ENCODE measurements at regions not wholly inside any gene's neighbourhood (a gene's known extent, or its start where the extent isn't known, plus 50 kb on each side); places are given as distances from the start of the nearest gene placed in this dataset.

DNA sequence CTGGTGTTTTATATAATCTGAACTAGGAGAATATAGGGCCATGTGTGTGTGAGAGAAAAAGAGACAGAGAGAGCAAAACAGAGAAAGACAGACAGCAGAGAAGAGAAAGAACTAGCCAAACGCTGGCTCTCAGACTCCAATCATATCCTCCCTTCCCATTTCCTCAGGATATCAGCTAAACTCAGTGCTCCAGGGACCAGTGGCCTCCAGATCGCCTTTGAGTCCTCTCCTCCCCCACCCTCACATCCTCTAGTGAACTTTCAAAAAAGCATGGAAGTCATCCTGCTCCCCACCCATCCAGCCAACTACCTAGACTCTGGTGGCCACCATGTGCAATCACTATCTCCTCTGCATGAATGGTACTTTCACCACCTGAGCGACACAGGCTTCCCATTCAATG, 386.1 kb upstream of the NPVF start:
- DNase-seq (ENCODE audit: insufficient read length, low spot score) (no peak), FAIRE-seq (no peak)
- TF ChIP-seq, protein P1, sequence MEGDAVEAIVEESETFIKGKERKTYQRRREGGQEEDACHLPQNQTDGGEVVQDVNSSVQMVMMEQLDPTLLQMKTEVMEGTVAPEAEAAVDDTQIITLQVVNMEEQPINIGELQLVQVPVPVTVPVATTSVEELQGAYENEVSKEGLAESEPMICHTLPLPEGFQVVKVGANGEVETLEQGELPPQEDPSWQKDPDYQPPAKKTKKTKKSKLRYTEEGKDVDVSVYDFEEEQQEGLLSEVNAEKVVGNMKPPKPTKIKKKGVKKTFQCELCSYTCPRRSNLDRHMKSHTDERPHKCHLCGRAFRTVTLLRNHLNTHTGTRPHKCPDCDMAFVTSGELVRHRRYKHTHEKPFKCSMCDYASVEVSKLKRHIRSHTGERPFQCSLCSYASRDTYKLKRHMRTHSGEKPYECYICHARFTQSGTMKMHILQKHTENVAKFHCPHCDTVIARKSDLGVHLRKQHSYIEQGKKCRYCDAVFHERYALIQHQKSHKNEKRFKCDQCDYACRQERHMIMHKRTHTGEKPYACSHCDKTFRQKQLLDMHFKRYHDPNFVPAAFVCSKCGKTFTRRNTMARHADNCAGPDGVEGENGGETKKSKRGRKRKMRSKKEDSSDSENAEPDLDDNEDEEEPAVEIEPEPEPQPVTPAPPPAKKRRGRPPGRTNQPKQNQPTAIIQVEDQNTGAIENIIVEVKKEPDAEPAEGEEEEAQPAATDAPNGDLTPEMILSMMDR (IDR thresholded peaks at IDR 0.05; ENCODE audit: insufficient read depth, missing control alignments): no peak

DNA sequence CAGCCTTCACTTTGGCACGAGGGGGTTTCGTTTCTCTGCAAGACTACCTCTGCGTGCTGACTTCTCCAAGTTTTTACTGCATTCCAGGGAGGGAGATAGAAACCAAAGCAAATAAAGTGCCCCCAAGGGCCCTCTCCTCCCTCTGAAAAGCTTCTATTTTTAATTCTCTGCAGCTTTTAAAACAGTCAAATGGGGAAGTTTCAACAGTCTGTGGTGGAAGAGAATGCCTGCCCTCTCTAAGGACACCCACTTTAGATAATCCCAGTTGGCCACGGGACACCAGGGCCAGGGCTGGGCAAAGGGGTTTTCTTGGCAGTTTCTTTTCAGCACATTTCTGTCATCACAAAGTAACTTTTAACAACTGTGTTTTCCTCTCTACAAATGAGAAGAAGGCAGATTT, 386.7 kb upstream of the NPVF start:
- TF ChIP-seq, protein P1 (IDR thresholded peaks at IDR 0.05; ENCODE audit: insufficient read depth, missing control alignments): no peak
- DNase-seq (ENCODE audit: insufficient read length, low spot score): no peak
- FAIRE-seq: no peak

DNA sequence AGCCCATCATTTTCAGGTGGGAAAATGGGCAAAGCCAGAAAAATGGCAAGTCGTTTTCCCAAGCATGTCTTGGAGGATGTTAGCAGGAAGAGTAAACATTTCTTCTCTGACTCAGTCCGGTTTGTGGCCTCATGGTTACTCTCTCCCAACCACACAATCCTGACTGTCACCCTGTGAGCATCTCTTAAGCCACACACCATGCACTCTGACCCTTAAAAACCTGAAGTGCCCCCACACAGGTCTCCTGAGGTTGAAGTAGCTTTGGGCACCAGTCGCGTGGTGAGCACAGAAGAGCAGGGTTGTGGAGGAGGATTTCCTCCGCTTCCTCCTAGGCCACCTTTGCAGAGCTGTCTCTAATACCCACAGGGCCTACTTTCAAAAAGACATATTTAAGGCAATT, 387.3 kb upstream of the NPVF start:
- no peak for DNase-seq (ENCODE audit: insufficient read length, low spot score)
- TF ChIP-seq, protein P1 (IDR thresholded peaks at IDR 0.05; ENCODE audit: insufficient read depth, missing control alignments): no peak
- no peak for FAIRE-seq

DNA sequence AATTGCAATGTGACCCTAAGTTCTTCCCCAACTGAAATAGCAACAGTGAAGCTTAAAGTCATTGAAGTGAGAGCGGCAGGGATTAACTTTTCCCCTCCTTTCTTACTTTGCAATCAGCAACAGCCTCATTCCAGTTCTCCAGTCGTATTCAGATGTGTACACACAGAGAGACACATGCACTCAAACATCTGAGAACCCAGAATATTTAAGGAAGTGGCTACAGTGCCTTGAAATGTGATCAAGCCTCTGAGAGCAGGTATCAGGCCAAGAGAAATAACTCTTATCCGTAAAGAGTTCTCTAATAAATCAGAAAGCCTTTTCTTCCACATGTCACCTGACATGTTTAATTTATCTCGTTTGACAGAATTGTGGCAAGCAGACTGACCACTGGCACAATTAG, 388.9 kb upstream of the NPVF start:
- FAIRE-seq (no peak), DNase-seq (ENCODE audit: insufficient read length, low spot score) (no peak)
- TF ChIP-seq, protein P1 (IDR thresholded peaks at IDR 0.05; ENCODE audit: insufficient read depth, missing control alignments): no peak

DNA sequence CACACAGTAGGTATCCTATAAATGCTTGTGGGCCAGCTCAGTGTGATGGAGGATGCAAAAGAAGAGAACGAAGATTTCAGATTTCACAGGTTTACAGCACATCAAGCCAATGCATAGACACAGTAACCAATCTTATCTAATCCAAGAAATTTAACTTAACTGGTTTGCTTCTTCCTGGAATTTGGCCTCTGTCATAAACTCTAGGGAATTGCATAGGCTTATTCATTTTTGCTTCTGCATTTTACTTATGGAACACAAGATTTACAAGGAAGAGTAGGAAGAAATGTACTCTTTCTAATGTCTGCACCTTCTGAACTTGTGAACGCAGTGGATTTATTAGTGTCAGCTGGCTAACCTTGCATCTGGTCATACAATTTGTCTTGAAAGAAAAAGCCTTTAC, 389.4 kb upstream of the NPVF start:
- TF ChIP-seq, protein P1 (IDR thresholded peaks at IDR 0.05; ENCODE audit: insufficient read depth, missing control alignments): no peak
- no peak for DNase-seq (ENCODE audit: insufficient read length, low spot score)
- FAIRE-seq: no peak

DNA sequence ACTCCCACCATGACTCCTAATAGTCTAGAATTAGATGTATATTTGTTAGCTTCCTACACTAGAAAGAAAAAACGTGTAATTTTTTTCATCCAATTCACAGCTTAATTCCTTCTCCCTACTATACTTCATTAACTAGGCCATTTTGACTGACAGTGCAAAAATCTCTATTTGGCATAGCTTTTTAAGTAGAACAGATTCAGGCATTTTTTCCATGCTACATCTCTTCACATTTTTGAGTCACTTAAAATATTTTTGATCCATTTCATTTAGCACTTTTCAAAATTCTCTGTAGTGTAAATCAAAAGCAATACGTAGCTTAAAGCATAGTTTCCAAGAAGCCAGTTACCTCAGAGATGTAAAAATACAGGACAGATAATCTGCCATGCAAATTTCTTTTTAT, 391.1 kb upstream of the NPVF start:
- TF ChIP-seq, protein P1 (IDR thresholded peaks at IDR 0.05; ENCODE audit: insufficient read depth, missing control alignments): no peak
- FAIRE-seq (no peak), DNase-seq (ENCODE audit: insufficient read length, low spot score) (no peak)

DNA sequence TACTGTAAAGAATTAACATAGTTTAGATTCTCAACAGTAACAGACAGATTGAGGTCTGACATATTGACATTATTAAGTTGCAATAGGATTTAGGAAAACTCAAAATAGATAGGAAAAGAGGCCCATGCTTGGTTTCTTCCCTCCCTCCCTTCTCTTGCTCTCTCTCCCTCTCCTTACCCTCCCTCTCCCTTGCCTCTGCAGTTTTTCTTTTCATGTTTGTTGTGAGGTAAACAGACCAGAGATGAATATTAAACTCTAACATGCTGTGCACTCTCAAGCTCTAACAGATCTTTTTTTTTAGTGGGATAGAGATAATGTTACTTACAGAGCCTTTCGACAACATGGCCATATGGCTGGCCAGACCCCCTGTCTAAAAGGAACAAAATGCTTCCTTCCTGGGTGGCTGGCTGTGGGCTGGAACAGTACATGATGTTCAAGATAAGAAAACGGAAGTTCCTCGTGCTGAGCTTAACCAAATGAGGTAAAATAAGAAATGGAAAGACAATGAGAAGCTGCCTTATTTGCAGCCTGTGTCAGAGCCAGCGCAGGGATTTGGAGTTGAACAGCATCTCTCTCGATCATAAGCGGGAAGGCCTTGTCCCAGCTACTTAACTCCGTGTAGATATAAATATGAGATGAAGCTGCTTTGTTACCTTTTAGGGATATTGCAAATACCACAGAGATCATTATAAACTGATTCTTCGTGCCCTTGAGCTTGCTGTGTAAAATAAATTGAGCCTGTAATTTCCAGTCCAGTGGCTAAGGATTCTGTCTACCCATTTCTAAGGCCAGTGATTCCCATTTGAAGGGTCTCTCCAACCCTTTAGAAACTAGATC, 391.9 kb upstream of the NPVF start:
- TF ChIP-seq, protein P1 (IDR thresholded peaks at IDR 0.05; ENCODE audit: insufficient read depth, missing control alignments): no peak
- FAIRE-seq (no peak), DNase-seq (ENCODE audit: insufficient read length, low spot score) (no peak)

Measured in D721Med (cell line).